WI38 (cell line): ENCODE measurements at regions not wholly inside any gene's neighbourhood (a gene's known extent, or its start where the extent isn't known, plus 50 kb on each side); places are given as distances from the start of the nearest gene placed in this dataset.

Experiments used
- H3K4me3 ChIP-seq: 2 replicates; pipeline ENCODE4 v1.5.1; 2011; ENCODE audit warnings: low read depth, mild to moderate bottlenecking, control low read depth, low read length
- CTCF ChIP-seq: IDR thresholded peaks from 2 replicates; pipeline ENCODE4 v1.5.1; 2012; ENCODE audit warnings: low read depth, mild to moderate bottlenecking, control low read depth, low read length

GRCh38 chr18:40687399-40687798, 1267.6 kb upstream of the PIK3C3 start:
- no peak overlapping the region for H3K4me3 ChIP-seq
- TF ChIP-seq CTCF = no peak

GRCh38 chr18:40686836-40687235, 1268.2 kb upstream of the PIK3C3 start:
- no peak for TF ChIP-seq CTCF

GRCh38 chr18:40685219-40685618, 1269.8 kb upstream of the PIK3C3 start:
- TF ChIP-seq CTCF = no peak
- no peak overlapping the region for H3K4me3 ChIP-seq

More at GRCh38 chr18:40686836-40687235, 1268.2 kb upstream of the PIK3C3 start:
- H3K4me3 ChIP-seq = no peak overlapping the region

GRCh38 chr18:40678318-40678717, 1276.7 kb upstream of the PIK3C3 start:
- no peak overlapping the region for H3K4me3 ChIP-seq
- TF ChIP-seq CTCF = no peak

GRCh38 chr18:40676668-40677067, 1278.4 kb upstream of the PIK3C3 start:
- no peak for TF ChIP-seq CTCF
- no peak overlapping the region for H3K4me3 ChIP-seq

GRCh38 chr18:40673150-40673549, 1281.9 kb upstream of the PIK3C3 start:
- no peak overlapping the region for H3K4me3 ChIP-seq
- no peak for TF ChIP-seq CTCF

GRCh38 chr18:40672590-40672989, 1282.4 kb upstream of the PIK3C3 start:
- H3K4me3 ChIP-seq = no peak overlapping the region
- no peak for TF ChIP-seq CTCF
